ENCODE measurements at regions not wholly inside any gene's neighbourhood (a gene's known extent, or its start where the extent isn't known, plus 50 kb on each side); places are given as distances from the start of the nearest gene placed in this dataset.

GRCh38 chr13:106177146-106177545 is 358.3 kb downstream of the EFNB2 start:
- H3K4me2 ChIP-seq (ENCODE audit: low read depth, low read length): no peak overlapping the region
- POLR2A ChIA-PET (ENCODE audit: unreplicated experiment): no interaction called here
- H3K36me3 ChIP-seq (ENCODE audit: control insufficient read depth, insufficient read depth, low read length): no peaks in the 10 kb centered on the region
- H3K4ac ChIP-seq (ENCODE audit: low read depth, low read length): no peak overlapping the region
- H2BK20ac ChIP-seq (ENCODE audit: low read depth, low read length): no peak overlapping the region
- no peak overlapping the region for H4K91ac ChIP-seq (ENCODE audit: insufficient read depth, low read depth, low read length)
- WGBS, 2 experiments (ENCODE audit: extremely low coverage in 2 of 2, insufficient read length in 1 of 2): no CpG with 5 or more reads among the region's 5 CpGs
- no TSS peak for BruUV-seq (replicated peaks)
- CTCF ChIA-PET: interaction anchor here (1.0 kb wide), 1 partner anchor 333 kb away, joined by 3 read pairs; no protein-coding TSS in a partner anchor
- no peaks in the 10 kb centered on the region for H4K20me1 ChIP-seq (ENCODE audit: insufficient read depth, low read length)
- no peaks in the 10 kb centered on the region for H3K79me1 ChIP-seq (ENCODE audit: low read depth in 1 of 2, low read length in 2 of 2)
- in situ Hi-C loops (cut with MboI; ENCODE audit: low sequenced_read_pairs): no loop called here
- H3K4me3 ChIP-seq (ENCODE audit: insufficient read depth, low read depth, low read length): no peak overlapping the region
- DNase-seq (no peak), ATAC-seq (ENCODE audit: low read depth) (no peak)
- H2AK5ac ChIP-seq (ENCODE audit: low read depth, low read length): no peak overlapping the region
- intact Hi-C loops (cut with micrococcal nuclease): no loop called here
- TF ChIP-seq SMC3 (IDR thresholded peaks at IDR 0.05; ENCODE audit: low read depth, low read length) (no peak), RAD21 (IDR thresholded peaks at IDR 0.05; ENCODE audit: low read length) (no peak), CEBPB (IDR thresholded peaks at IDR 0.05; ENCODE audit: low read depth, low read length) (no peak), RCOR1 (IDR thresholded peaks at IDR 0.05; ENCODE audit: insufficient replicate concordance, low read length) (no peak), RFX5 (IDR thresholded peaks at IDR 0.05; ENCODE audit: low read depth, low read length) (no peak), CTCF (conservative IDR thresholded peaks at IDR 0.05; ENCODE audit: low read depth, low read length) (no peak), NFE2L2 (IDR thresholded peaks at IDR 0.05; ENCODE audit: low read depth, low read length) (no peak), POLR2A (IDR thresholded peaks at IDR 0.05; ENCODE audit: low read depth, low read length) (no peak), USF2 (IDR thresholded peaks at IDR 0.05; ENCODE audit: low read depth, low read length) (no peak), CHD1 (IDR thresholded peaks at IDR 0.05; ENCODE audit: low read depth, low read length) (no peak), FOS (IDR thresholded peaks at IDR 0.05; ENCODE audit: low read depth, low read length) (no peak), MAFK (IDR thresholded peaks at IDR 0.05; ENCODE audit: low read depth, low read length) (no peak)
- H3K27me3 ChIP-seq (ENCODE audit: control insufficient read depth, insufficient read depth, low read length): peaks cover 2% of the 10 kb centered on the region; the same call in 1 of the 2 replicates
- H2AFZ ChIP-seq (replicated peaks; ENCODE audit: low read length, poor library complexity): no peak overlapping the region
- H3K9me1 ChIP-seq (ENCODE audit: insufficient read depth, low read length): peaks cover 4% of the 10 kb centered on the region; the same call in 1 of the 2 replicates
- no peak overlapping the region for H2BK120ac ChIP-seq (ENCODE audit: low read depth, low read length)
- H3K27ac ChIP-seq (ENCODE audit: insufficient read depth, low read length): no peak overlapping the region
- H3K9ac ChIP-seq (ENCODE audit: low read depth, low read length): no peak overlapping the region
- no peak overlapping the region for H4K5ac ChIP-seq (ENCODE audit: low read depth, low read length)
- H2AK9ac ChIP-seq (replicated peaks; ENCODE audit: low read depth, low read length, poor library complexity): no peak overlapping the region
- dilution Hi-C loops (cut with HindIII; ENCODE audit: low sequenced_read_pairs, unreplicated experiment): no loop called here
- H4K8ac ChIP-seq (ENCODE audit: low read depth in 2 of 2, low read length in 2 of 2): no peak overlapping the region
- no peak overlapping the region for H2BK15ac ChIP-seq (ENCODE audit: low read depth, low read length)
- H3K18ac ChIP-seq (ENCODE audit: low read depth, low read length): no peak overlapping the region
- H3K14ac ChIP-seq (replicated peaks; ENCODE audit: low read depth, low read length): no peak overlapping the region
- H3K9me3 ChIP-seq (ENCODE audit: control insufficient read depth, insufficient read depth, low read length): peaks cover 3% of the 10 kb centered on the region; the same call in 1 of the 2 replicates
- no peak overlapping the region for H3K56ac ChIP-seq (ENCODE audit: extremely low read depth, insufficient read depth, low read length)
- H2BK5ac ChIP-seq (ENCODE audit: low read depth, low read length, poor library complexity, severe bottlenecking): no peak overlapping the region
- no peak overlapping the region for H3K23ac ChIP-seq (ENCODE audit: low read depth, low read length)
- H3K4me1 ChIP-seq (ENCODE audit: control insufficient read depth, insufficient read depth, low read length): peaks cover 7% of the 10 kb centered on the region

Measured in IMR-90 (cell line).